SU-DHL-6 (cell line): ENCODE measurements at regions not wholly inside any gene's neighbourhood (a gene's known extent, or its start where the extent isn't known, plus 50 kb on each side); places are given as distances from the start of the nearest gene placed in this dataset.

Experiments used
- CTCF ChIP-seq: fragments of 200-600 bp; sonication (generic); IDR thresholded peaks from one replicate; pipeline ENCODE4 v1.5.1; 2017; ENCODE audit warnings: antibody characterized with exemption, mild to moderate bottlenecking, low read length, moderate library complexity; ENCODE audit not compliant: insufficient read depth, poor library complexity, severe bottlenecking
- EZH2phosphoT487 ChIP-seq: fragments of 200-600 bp; sonication (generic), shearing (Covaris generic); conservative IDR thresholded peaks from 2 replicates; pipeline ENCODE4 v1.6.1; 2018; ENCODE audit warnings: mild to moderate bottlenecking, antibody characterized with exemption, low read length, moderate library complexity, mixed read lengths

DNA sequence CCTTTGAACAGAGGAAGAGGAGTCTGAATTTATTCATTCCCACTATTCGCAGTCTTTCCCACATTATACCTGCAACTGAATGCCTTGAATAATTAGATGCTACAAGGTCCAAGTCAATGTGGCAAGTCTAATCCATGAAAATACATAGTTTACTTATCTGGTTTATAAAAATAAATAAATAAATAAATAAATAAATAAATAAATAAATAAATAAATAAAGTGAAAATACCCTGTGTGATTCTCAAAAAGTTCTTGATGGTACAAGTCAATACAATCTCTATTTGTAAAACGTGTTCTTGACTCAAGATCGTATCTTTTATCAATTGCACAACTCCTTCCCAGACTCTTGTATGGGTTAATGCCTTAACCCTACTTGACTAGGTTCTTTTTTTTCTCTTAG lies 417.7 kb downstream of the ZWINT start:
- TF ChIP-seq CTCF (no peak), EZH2phosphoT487 (no peak)
